Activated CD4-positive, alpha-beta T cell treated with anti-CD3 and anti-CD28 coated beads, Interleukin-2, Interleukin-4, amounts not matched to agents 100 ng/mL and 50 ng/mL, durations not matched to agents 16 hours and 8 hours (primary cell): ENCODE measurements at regions not wholly inside any gene's neighbourhood (a gene's known extent, or its start where the extent isn't known, plus 50 kb on each side); places are given as distances from the start of the nearest gene placed in this dataset.
"Not testable (repeated sequence)": the region's sequence is repeated elsewhere in the genome, so short reads cannot be mapped to it uniquely, and the experiment has no call there.

Experiments
- DNase-seq: peaks from one replicate; pipeline ENCODE4 v3.0.0-alpha.2; 2020; ENCODE audit warnings: low spot score

GRCh38 chr16:13629704-13630103 lies 290.2 kb upstream of the ERCC4 start:
- DNase-seq: no peak

DNA sequence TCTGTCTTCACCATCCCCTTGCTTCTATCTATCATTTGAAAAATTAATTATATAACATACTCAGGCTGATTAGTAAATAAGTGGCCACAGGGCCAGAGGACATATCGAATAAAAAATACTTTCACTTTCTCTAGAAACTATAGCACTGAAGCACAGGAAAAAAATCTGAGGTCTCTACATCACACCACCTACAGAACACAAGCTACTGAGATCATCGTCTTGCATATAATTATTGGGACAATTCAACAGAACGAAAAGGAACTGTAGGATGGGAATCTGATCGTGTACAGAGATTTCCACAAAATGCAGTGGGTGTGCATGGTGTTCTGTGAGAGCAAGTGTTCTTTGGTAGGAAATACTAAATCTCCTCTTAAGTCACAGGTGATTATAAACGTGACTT lies 289.6 kb upstream of the ERCC4 start:
- DNase-seq: no peak

DNA sequence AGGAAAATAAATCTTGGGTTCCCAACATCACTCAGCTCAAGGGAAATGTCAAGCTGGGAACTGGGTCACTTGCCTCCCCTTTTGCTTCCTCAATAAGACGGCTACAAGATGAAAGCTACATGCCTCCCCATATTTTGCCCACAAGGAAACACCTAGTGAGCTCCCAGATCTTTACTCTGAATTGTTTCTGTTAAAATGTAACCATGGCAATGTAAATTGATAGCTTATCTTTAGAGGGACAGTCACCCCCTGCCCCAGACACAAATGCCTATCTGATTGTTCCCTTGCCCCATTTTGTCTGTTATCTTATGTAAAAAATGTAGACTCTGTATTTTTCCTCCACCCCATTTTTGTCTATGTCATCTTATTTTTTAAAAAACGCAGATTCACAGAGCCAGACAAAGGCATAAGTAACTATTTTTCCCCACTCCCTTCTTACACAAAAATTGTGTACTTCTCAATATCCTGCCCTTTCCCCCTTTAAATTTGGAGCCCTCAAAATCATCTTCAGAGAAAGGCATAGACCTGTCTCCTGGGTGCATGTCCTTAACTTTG lies 288.7 kb upstream of the ERCC4 start:
- no peak for DNase-seq

DNA sequence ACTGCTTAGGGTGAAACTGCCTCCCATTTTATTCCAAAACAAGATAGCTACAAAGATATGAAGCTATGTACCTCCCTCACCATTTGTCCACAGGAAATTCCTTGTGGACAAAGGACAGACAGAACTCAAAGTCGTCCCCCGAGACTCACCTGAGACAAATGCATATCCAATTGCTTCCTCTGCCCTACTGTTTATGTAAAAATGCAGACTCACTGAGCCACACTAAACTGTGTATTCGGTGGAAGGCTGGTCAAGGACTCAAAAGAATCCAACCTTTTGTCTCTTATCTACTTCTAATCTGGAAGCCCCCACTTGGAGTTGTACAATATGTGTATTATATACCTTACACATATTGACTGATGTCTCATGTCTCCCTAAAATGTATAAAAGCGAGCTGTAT lies 288.0 kb upstream of the ERCC4 start:
- no peak for DNase-seq

DNA sequence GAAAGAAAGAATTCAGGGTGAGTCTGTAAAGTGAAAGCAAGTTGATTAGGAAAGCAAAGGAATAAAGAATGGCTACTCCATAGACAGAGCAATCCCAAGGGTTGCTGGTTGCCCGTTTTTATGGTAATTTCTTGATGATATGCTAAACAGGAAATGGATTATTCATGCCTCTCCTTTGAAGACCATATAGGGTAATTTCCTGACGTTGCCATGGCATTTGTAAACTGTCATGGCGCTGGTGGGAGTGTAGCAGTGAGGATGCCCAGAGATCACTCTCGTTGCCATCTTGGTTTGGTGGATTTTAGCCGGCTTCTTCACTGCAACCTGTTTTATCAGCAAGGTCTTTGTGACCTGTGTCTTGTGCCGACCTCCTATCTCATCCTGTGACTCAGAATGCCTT lies 287.4 kb upstream of the ERCC4 start:
- not testable (repeated sequence) for DNase-seq

- DNase-seq: no peak
These were observed 286.5 kb upstream of the ERCC4 start for GRCh38 chr16:13633391-13633861.

DNA sequence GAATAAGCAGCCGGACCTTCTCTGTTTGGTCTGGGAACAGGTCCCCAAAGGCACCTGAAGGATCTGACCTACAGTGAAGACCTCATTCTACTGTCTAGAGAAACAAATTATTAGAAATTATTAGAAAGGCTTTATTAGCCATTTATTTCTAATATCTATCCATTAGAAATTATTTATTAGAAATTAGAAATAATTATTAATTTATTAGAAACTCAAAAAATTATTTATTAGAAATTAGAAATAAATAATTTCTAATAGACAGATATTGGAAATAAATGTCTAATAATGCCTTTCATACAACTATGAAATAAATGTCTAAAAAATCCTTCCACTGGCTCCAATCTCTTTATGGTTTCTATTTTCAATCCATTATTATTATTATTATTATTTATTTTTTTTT lies 285.7 kb upstream of the ERCC4 start:
- DNase-seq: no peak

GRCh38 chr16:13634959-13635358 lies 285.0 kb upstream of the ERCC4 start:
- DNase-seq: no peak

DNA sequence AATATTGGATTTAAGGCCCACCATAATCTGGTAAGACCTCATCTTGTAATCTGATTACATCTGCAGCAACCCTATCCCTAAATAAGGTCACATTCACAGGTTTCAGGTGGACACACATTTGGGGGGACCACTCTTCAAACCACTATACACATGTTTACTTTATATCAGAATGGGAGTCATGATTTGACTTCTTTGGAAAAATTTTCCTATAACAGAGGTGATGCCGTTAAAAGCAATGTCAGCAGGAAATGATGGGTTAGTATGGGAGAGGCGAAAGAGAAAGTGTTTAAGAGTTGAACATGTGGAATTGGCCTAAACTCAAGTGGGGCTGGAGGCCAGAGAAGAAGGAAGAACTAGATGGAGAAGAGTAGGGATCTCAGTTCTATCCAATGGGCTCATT lies 281.7 kb upstream of the ERCC4 start:
- no peak for DNase-seq

DNA sequence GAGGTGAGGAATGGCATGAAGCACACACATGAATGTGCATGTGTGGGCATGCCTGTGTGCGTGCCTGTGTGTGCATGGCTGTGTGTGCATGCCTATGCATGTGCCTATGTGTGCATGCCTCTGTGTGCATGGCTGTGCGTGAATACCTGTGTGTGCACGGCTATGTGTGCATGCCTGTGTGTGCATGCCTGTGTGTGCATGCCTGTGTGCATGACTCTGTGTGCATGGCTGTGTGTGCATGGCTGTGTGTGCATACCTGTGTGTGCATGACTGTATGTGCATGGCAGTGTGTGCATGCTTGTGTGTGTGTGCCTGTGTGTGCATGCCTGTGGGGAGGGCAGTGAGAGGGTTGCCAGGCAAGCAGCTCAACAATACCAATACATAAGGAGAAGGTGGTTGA lies 276.5 kb upstream of the ERCC4 start:
- DNase-seq: no peak

DNA sequence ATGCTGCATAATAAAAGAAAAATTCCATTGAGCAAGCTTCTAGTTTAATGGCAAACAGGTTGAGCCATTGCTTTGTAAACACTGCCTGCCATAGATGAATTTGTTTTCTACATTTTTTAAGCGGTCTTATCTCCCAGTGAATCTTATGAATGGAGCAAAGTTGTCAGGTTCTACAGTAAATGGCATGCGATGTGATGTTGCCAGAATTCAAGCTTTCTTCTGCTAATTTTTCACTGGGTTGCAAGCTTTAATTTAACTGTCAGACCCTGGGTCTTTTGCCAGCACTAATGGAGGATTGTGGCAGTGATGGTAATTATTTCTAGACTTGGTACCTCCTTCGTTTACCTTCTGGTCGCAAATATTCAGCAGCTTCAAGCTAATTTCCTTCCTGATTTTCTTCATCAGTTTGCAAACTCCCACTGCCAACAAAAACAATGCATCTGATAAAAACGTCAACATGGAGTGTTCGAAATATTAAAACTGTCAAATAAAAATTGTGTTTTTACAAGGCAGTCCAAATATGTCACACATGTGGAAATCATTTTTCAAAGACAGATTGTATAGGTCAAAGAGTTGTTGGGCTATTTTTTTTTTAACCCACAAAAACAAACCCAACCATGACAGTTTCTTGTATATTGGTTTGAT lies 274.2 kb upstream of the ERCC4 start:
- DNase-seq: no peak

GRCh38 chr16:13660807-13661206 lies 259.1 kb upstream of the ERCC4 start:
- DNase-seq: no peak

- DNase-seq: no peak
These were observed 254.1 kb upstream of the ERCC4 start for GRCh38 chr16:13665876-13666275.

- DNase-seq: no peak
These were observed 247.8 kb upstream of the ERCC4 start for GRCh38 chr16:13672196-13672595.

DNA sequence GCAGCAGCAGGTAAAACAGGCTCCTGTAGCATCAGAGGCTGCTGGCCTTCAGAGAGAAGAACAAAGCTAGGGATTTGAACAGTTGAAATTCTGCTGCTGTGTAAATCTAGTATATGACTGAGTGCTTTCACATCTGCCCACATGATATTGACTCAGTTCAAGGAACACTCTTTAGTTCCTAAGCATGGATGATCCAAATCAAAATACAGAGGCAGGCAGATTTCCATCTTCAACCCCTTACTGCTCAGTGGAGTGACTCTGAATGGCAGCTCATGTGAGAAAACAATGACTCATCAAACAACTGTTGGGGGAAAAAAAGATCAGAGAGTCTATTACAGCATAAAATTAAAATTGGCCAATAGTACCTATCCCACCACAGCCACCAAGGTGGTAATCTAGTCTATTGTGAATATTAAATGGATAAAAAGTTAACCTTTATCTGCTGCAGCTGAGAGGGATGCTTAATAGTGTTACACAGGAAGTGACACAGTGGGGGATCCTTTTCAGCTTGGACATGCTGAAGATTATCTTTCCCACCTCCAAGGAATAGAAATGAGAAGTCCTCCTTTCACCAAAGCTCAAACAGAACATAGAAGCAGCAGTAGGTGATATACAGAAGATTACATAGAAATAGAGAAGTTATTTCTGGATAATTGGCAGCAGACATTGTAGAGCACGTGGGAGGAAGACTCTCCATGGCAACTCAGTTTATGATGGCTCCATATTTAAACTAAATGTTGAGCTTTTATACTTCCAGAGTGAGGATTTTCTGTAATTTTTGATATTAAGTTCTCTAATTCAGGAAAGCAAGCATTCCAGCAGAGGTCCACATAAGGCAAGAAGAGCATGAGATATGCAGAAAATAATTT lies 239.7 kb upstream of the ERCC4 start:
- DNase-seq: no peak

DNA sequence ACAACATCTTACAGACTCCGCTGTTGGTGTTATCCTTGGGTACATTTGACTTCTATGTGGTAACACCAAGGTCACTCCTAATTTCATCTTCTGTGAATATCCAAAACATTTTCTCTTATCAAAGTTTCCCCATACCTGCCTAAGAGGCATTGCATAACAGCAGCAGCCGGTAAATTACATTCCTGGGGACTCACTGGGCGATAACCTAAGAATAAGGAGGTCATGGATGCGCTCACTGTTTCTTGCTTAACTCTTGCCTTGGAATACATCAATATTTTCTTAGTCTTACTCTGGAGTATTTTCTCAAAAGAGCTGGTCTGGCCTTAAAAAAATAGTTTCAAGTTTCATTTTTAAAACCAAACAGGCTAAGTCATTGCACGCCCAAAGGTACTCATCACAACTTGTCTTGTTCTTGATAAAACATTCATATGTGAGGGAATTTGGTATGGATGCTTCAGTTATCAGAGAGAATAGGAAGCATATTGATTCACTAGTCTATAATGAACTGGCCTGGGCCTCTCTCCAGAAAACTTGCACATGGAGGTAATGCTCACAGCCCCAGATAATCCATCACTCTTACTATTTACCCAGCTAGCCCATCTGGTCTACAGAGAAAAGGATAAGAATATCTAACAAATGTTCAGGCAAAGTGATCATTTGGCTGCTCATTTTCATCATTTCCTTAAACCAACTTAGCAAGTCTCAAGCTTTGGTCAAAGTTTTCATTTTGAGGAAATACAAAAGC lies 235.0 kb upstream of the ERCC4 start:
- no peak for DNase-seq

- no peak for DNase-seq
These were observed 223.9 kb upstream of the ERCC4 start for GRCh38 chr16:13696017-13696416.

GRCh38 chr16:13697013-13697412 lies 222.9 kb upstream of the ERCC4 start:
- DNase-seq: no peak

DNA sequence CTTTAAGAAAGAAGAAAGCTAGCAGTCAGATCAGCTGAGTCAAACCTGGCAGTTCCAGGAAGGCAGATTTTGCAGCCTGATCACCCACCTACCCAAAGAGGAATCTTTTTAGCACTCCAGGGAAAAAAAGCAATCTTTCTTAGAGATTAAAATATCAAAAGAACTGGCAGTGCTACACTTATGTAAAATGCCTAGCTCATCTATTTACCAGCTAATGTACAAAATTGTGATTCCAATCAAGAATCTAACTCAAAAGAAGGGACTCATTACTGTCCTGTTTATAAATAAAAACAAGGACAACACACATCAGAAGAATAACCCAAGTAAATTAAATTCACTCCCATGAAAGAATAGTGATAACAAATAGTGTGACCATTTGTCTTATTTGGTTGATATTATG lies 222.4 kb upstream of the ERCC4 start:
- no peak for DNase-seq

DNA sequence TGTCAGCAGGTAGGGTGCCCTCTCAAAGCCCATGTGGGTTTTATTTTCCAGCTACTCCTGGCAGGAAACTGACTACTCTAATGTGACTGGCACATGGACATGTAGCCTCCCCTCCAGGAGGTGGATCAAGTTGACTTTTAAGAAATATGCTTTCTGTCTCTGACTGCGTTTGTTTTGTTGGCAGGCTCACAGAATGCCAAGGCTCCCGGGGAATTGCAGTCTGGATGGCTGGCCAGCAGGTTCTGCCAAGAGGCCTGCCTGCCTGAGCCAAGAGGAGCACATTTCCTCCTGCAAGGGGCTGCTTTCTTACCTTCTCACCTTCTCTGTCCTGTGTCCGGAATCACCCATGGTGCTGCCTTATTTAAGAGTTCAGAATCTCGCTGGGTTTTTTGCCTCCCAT lies 217.3 kb upstream of the ERCC4 start:
- DNase-seq: no peak

- DNase-seq: no peak
These were observed 211.4 kb upstream of the ERCC4 start for GRCh38 chr16:13708347-13709120.

- DNase-seq: no peak
These were observed 201.2 kb upstream of the ERCC4 start for GRCh38 chr16:13718748-13719147.
